ENCODE measurements at regions not wholly inside any gene's neighbourhood (a gene's known extent, or its start where the extent isn't known, plus 50 kb on each side); places are given as distances from the start of the nearest gene placed in this dataset.

DNA sequence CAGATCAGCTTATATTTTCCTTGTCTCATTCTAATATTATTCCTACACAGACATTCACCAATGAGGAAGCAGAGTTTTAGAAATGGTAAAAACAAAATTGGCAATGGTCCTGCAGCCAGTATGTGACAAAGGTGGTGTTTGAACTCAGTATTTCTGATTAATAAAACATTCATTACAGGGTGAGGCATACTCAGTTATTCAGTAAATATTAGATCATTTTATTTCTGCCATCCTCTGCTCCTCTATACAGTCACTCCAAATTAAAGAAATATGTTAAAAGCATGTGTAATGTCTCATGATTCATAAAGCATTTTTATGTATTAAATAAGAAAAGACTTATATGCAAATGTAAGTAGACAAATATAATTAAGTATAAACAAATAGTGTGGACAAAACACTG, 684.6 kb upstream of the ACO1 start:
- TF ChIP-seq, protein P1, sequence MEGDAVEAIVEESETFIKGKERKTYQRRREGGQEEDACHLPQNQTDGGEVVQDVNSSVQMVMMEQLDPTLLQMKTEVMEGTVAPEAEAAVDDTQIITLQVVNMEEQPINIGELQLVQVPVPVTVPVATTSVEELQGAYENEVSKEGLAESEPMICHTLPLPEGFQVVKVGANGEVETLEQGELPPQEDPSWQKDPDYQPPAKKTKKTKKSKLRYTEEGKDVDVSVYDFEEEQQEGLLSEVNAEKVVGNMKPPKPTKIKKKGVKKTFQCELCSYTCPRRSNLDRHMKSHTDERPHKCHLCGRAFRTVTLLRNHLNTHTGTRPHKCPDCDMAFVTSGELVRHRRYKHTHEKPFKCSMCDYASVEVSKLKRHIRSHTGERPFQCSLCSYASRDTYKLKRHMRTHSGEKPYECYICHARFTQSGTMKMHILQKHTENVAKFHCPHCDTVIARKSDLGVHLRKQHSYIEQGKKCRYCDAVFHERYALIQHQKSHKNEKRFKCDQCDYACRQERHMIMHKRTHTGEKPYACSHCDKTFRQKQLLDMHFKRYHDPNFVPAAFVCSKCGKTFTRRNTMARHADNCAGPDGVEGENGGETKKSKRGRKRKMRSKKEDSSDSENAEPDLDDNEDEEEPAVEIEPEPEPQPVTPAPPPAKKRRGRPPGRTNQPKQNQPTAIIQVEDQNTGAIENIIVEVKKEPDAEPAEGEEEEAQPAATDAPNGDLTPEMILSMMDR (IDR thresholded peaks at IDR 0.05; ENCODE audit: low read length) = no peak
- TF ChIP-seq EZH2 (IDR thresholded peaks at IDR 0.05; ENCODE audit: borderline replicate concordance, low read length) = no peak
